DMS153 treated with DMSO at 0.1 percent for 48 hours (cell line): ENCODE measurements at regions not wholly inside any gene's neighbourhood (a gene's known extent, or its start where the extent isn't known, plus 50 kb on each side); places are given as distances from the start of the nearest gene placed in this dataset.

Experiments
- DNase-seq: peaks from one replicate; lab custom pipeline; 2025; ENCODE audit not compliant: unreplicated experiment; lab: John Stamatoyannopoulos, UW

- DNase-seq = peak; percentile 90
Measured at GRCh38 chr14:51507511-51507905, 144.2 kb upstream of the FRMD6 start.

- peak; percentile 73 for DNase-seq
Measured at GRCh38 chr14:51507906-51508511, 143.7 kb upstream of the FRMD6 start.

- DNase-seq = no peak
Measured at GRCh38 chr14:51511265-51511664, 140.4 kb upstream of the FRMD6 start.

GRCh38 chr14:51512316-51512715 lies 139.4 kb upstream of the FRMD6 start:
- DNase-seq = no peak

DNA sequence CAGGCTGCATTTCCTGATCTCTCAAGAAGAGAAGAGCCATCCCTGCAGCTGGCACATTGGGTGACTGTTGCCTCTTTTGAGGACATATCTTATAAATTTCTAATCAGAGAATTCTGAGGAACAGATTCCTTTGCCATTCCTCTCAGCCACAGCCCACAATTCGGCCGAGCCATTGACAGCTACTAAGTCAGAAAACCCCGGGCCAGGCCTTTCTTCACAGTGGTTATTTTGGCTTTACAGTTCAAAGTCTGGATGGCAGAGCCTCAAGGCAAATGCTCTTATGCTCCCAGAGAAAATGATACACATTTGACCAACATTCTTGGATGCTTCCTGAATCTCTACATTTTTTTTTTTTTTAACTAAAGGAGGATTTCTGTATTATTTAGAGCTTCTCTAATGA lies 138.4 kb upstream of the FRMD6 start:
- DNase-seq = no peak

DNA sequence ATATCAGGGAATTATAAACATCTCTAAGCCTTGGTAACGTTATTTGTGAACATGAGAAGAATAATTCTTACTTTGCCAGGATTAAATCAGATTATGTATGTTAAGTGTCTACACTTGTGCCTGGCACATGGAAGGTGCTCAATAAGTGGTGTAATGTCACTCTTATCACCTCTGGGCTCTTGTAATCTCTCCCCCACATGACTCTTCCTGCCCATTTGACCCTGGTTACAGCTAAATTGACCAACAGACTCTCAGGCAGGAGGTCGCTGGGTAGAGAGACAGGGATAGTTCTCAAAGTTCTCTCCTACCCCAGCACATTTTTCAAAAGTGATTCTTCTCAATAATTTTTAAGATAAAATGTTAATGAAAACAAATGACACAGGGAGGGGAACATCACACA lies 137.8 kb upstream of the FRMD6 start:
- DNase-seq = no peak

DNA sequence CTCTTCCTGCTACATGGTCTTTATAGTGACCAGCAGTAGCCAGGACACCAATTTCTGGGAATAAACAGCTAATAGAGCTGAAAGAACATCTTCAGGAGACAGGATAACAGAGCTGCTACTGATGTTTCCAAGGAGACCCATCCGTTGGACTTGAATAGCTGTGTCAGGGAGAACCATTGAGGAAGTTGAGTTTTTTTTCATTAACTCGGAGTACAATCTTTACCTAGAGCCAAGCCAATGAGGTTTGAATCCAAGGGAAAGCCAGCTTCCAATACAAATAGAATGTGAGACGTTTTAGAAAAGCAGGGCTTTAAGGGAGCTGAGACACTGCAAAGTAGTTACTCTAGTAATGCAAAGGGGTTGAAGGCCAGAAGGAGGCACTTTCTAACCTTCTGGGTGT lies 136.1 kb upstream of the FRMD6 start:
- no peak for DNase-seq

DNA sequence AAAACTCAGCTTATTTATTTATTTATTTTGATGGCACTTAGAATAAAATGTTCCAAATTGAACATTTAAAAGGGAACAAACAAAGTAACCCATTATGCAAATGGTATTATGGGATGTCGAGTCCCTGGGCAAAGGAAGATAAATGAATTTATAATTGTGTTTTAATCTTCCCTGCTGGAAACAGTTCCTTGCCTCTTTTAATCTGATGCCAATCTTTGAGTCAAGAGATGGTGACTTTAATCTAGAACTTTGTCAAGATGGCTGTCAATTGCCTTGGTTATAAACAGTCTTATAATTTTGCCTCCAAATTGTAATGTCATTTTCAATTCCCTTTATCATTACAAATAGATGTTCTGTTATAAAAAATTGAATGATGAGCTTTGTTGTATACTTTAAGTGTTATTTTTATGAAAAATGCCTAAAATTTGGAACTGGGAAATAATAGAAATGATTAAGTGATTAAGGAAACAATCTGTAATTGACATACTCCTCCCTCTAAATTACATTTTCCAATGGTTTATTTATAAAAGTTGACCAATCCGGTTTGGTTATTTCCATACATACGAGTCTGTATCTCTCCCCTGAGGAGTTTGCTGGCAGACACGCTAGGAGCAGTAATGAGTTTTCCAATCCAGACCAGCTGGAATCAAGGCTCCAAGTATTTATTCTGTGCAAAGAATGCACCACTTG lies 134.9 kb upstream of the FRMD6 start:
- DNase-seq = peak; percentile 9

GRCh38 chr14:51518280-51518679 lies 133.4 kb upstream of the FRMD6 start:
- no peak for DNase-seq

DNA sequence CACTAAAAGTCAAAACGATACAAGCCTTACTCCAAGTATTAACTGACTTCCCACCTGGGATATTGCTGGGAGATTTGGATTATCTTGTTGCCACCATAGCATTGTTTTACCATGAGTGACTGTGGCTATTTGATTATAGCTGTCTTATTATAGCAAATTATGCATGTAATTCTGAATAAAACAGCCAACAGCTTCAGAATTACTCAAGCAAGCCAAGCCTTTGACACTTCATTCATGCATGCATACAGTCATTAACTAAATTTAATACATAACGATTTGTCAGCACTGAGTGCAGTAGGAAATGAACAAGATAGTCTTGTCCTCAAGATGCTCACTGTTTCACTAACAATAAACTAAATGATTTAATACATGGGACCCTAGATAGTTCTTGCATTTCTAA lies 133.0 kb upstream of the FRMD6 start:
- DNase-seq = no peak

- DNase-seq = no peak
Measured at GRCh38 chr14:51520087-51520486, 131.6 kb upstream of the FRMD6 start.

DNA sequence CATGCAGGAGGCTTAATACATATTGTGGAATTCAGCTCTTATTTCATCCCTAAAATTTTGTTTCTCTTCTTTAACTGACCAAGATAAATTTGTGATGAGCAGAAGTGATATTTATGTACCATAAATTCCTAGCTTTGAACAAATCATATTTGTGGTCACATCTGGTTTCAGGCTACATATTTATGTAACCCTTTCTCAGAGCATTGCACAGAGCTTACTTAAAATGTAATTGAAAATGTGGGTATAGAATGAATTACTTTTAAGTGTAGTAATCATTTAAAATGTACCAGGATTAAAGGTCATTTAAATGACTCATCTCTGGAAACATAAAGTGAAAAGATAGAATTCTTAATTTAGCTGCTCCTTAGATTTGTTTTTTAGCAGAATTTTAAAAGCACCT lies 129.9 kb upstream of the FRMD6 start:
- DNase-seq = no peak

DNA sequence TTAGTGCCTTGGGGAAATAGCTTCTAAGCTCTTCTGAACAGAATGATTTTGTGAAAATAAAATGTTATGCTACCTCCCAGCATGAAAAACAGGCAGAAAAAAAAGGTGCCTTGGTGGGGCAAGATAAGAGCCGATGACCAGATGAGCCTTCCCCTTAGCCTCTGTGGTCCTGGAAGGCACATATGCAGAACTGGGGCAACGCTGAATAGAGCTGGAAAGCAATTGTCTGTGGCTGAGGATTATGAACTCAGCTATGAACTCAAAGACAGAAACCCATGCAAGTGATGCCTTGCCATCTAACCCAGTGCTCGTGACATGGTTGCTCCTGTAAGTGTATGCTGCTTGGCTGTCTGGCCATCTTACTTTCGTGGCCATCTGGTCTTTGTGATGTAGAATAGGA lies 128.5 kb upstream of the FRMD6 start:
- DNase-seq = no peak

DNA sequence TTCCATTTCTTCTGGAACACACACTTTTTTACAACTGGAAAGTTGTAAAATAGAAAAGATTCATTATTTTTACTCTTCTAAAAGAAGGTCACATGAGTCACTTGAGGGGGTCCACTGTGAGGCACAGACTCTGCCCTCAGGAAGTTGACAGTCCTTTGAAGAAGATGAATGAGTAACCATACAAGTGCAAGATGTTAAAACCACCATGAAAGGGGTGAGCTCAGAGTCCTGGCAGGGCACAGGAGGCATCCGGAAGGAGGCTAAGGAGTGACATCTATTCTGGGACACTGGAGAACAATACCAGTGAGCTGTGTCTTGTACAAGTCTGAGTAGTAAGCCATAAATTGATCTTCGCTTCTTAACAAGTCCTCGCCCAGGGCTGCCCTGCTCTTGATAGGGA lies 126.0 kb upstream of the FRMD6 start:
- no peak for DNase-seq

GRCh38 chr14:51527073-51527472 lies 124.6 kb upstream of the FRMD6 start:
- no peak for DNase-seq

DNA sequence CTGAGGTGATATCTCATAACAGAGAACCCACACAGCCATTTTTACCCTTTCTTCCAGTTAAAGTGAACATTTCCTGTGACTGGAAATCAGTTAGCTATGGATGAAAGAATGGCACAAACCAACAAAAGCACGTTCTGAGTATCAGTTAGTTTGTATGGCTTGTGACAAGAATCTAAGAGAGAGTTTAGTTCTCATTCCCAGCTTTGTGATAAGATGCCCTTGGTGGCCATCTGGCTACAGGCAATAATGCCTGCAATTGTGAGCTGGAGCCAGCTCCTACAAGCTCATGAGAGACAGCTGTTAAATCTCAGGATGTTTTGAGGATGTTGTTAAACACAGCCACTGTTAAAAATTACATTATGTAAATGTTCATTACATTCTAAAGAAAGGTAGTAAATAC lies 122.0 kb upstream of the FRMD6 start:
- no peak for DNase-seq

- no peak for DNase-seq
Measured at GRCh38 chr14:51533160-51533559, 118.5 kb upstream of the FRMD6 start.

DNA sequence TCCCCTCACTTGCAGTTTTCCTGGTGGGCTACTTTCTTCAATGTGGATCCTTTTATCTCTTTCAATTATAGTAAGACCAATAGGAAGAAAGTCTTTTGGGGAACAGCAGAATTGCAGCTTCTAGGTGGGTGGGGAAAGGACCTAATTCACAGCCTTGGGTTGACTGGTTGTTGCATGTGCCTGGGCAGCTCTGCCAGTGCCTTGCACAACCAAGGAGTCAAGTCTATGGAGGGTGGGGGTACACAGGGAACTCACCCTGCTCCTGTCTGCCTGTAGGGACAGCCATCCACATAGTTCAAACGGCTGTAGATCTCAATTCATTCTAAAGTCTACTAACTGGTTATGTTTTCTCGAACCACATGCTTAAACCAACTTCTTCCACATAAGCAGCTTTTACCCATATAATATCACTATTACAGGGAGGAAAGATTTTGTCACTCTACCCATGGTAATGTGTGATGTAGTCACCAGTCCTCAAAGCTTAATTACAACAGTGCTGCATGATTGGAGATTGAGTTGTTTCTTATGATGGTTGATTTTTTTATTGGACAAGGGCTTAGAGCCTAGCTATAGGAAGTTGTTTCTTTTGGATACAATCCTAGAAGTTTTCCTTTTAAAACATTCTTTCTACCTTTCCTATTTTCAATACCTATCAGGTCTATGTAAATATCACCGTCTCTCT lies 117.7 kb upstream of the FRMD6 start:
- no peak for DNase-seq

DNA sequence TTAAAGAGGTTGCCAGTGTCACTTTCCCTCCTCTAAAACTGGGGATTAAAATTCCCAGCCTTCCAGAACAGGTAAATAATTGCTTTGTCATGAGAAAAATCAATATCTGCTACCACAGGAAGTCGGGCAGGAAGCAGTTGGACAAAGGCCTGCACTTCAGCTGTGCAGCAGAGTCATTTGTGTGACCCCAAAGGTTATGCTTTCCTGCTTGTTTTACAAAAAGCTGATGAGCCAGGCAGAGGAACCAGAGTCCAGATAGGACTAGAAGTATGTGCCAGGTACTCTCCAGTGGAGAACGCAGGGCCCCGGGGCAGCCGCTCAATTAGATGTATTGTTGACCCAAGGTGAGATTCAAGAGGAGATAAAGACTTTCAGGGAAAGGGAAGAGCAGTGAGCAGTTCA lies 117.1 kb upstream of the FRMD6 start:
- peak; percentile 80 for DNase-seq

DNA sequence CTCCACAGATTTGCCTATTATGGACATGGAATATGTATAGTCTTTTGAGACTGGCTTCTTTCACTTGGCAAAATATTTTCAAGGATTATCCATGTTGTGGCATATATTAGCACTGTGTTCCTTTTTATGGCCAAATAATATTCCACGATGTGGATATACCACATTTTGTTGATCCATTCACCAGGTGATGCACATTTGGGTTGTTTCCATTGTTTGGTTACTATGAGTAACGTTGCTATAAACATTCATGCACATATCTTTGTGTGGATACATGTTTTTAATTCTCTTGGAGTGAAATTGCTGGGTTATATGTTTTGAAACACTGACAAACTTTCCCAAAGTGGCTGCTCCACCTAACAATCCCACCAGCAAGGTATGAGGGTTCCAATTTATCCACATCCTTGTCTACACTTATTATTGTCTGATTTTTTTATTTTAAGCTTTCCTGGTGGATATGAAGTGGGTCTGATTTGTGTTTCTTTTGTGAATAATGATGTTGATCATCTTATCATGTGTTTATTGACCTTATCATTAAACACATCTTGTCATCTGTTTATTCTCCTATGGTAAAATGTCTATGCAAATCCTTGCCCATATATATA lies 116.2 kb upstream of the FRMD6 start:
- no peak for DNase-seq

GRCh38 chr14:51538973-51539372 lies 112.7 kb upstream of the FRMD6 start:
- no peak for DNase-seq

DNA sequence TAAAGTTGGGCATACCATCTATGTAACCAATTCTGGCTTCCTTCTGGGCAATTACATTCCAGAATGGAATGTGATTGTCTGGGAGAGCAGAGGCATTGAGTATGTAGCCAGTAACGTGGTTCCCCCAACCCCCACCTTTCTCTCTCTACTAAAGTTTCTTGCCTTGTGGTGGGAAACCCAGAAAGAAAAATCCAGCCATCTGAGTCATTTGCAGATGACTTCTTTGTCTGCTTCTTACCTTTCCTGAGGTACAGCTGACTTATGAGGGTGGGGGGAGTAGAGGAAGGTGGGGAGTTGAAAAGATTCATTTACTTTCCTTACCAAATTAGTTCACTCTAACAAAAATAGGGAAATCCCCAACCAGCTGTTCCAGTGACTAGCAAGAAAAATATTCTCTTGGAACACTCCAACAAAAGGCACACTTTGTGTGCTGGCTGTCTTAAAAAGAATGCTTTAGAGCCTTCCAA lies 112.1 kb upstream of the FRMD6 start:
- no peak for DNase-seq
